ENCODE measurements at regions not wholly inside any gene's neighbourhood (a gene's known extent, or its start where the extent isn't known, plus 50 kb on each side); places are given as distances from the start of the nearest gene placed in this dataset.

- in situ Hi-C loops (cut with MboI; ENCODE audit: low pct_unique_long_range_greater_than_20kb, low sequenced_read_pairs) = no loop called here
- no peak for DNase-seq
Observed at GRCh38 chr1:22380024-22380785, 71.4 kb upstream of the ZBTB40 start.

GRCh38 chr1:22383526-22384294 is 67.9 kb upstream of the ZBTB40 start:
- no peak for DNase-seq
- in situ Hi-C loops (cut with MboI; ENCODE audit: low pct_unique_long_range_greater_than_20kb, low sequenced_read_pairs) = no loop called here

- DNase-seq = no peak
- in situ Hi-C loops (cut with MboI; ENCODE audit: low pct_unique_long_range_greater_than_20kb, low sequenced_read_pairs) = no loop called here
Observed at GRCh38 chr1:22385537-22385936, 66.1 kb upstream of the ZBTB40 start.

GRCh38 chr1:22386774-22387173 is 64.9 kb upstream of the ZBTB40 start:
- in situ Hi-C loops (cut with MboI; ENCODE audit: low pct_unique_long_range_greater_than_20kb, low sequenced_read_pairs) = no loop called here
- DNase-seq = no peak

GRCh38 chr1:22387919-22388580 is 63.6 kb upstream of the ZBTB40 start:
- no peak for DNase-seq
- in situ Hi-C loops (cut with MboI; ENCODE audit: low pct_unique_long_range_greater_than_20kb, low sequenced_read_pairs) = no loop called here

- in situ Hi-C loops (cut with MboI; ENCODE audit: low pct_unique_long_range_greater_than_20kb, low sequenced_read_pairs) = no loop called here
Observed at GRCh38 chr1:22388671-22389450, 62.8 kb upstream of the ZBTB40 start.

GRCh38 chr1:22393587-22393986 is 58.1 kb upstream of the ZBTB40 start:
- in situ Hi-C loops (cut with MboI; ENCODE audit: low pct_unique_long_range_greater_than_20kb, low sequenced_read_pairs) = no loop called here
- no peak for DNase-seq

More at GRCh38 chr1:22388671-22389450, 62.8 kb upstream of the ZBTB40 start:
- no peak for DNase-seq

- DNase-seq = peak; percentile 15
- in situ Hi-C loops (cut with MboI; ENCODE audit: low pct_unique_long_range_greater_than_20kb, low sequenced_read_pairs) = no loop called here
Observed at GRCh38 chr1:22398656-22399420, 52.8 kb upstream of the ZBTB40 start.

GRCh38 chr1:22399421-22400091 is 52.1 kb upstream of the ZBTB40 start:
- DNase-seq = no peak
- in situ Hi-C loops (cut with MboI; ENCODE audit: low pct_unique_long_range_greater_than_20kb, low sequenced_read_pairs) = loop anchor here (25.0 kb wide), 1 partner anchor 262 kb away; the partner anchor contains the start of gene WNT4

Measured in KBM-7 (cell line).